ENCODE measurements at regions not wholly inside any gene's neighbourhood (a gene's known extent, or its start where the extent isn't known, plus 50 kb on each side); places are given as distances from the start of the nearest gene placed in this dataset.

- no peaks in the 10 kb centered on the region for H3K36me3 ChIP-seq
- H3K27ac ChIP-seq (replicated peaks in 1 of 4), result no peak overlapping the region
- TF ChIP-seq EP300 (IDR thresholded peaks at IDR 0.05) (no peak), POLR2A (IDR thresholded peaks at IDR 0.05; ENCODE audit: low read depth) (no peak)
- H3K4me1 ChIP-seq, result no peaks in the 10 kb centered on the region
- H3K27me3 ChIP-seq, result peaks cover 0 to 8% (median 0%) of the 10 kb centered on the region in 4 donors
- no peak overlapping the region for H3K4me3 ChIP-seq
- no peaks in the 10 kb centered on the region for H3K9me3 ChIP-seq
- intact Hi-C loops (cut with DNase I), result no loop called here
- 52% methylated on average over 10 of the region's 13 CpGs for WGBS
- DNase-seq (ENCODE audit: extremely low spot score), result no peak
These were observed 54.6 kb downstream of the ABCC12 start for GRCh38 chr16:48101069-48101674.

- H3K9me3 ChIP-seq, result no peaks in the 10 kb centered on the region
- H3K27me3 ChIP-seq, result no peaks in the 10 kb centered on the region
- no peak for DNase-seq (ENCODE audit: extremely low spot score)
- TF ChIP-seq EP300 (IDR thresholded peaks at IDR 0.05), result no peak
- no peak for TF ChIP-seq POLR2AphosphoS5 (IDR thresholded peaks at IDR 0.05)
- TF ChIP-seq POLR2A (IDR thresholded peaks at IDR 0.05; ENCODE audit: low read depth), result no peak
- TF ChIP-seq CTCF (IDR thresholded peaks at IDR 0.05), result no peak
- no peaks in the 10 kb centered on the region for H3K4me1 ChIP-seq
- no peak overlapping the region for H3K27ac ChIP-seq (replicated peaks in 1 of 4)
- 91% methylated on average over 5 of the region's 5 CpGs for WGBS
- intact Hi-C loops (cut with DNase I), result no loop called here
- H3K4me3 ChIP-seq, result no peak overlapping the region
- no peaks in the 10 kb centered on the region for H3K36me3 ChIP-seq
These were observed 56.3 kb downstream of the ABCC12 start for GRCh38 chr16:48099455-48099854.

GRCh38 chr16:48098472-48098871 is 57.3 kb downstream of the ABCC12 start:
- Histone ChIP-seq H3K27me3 (peaks cover 0 to 5% (median 0%) of the 10 kb centered on the region in 4 donors), H3K4me1 (no peaks in the 10 kb centered on the region), H3K36me3 (no peaks in the 10 kb centered on the region), H3K9me3 (no peaks in the 10 kb centered on the region), H3K4me3 (no peak overlapping the region), H3K27ac (replicated peaks in 1 of 4) (no peak overlapping the region)
- intact Hi-C loops (cut with DNase I), result no loop called here
- TF ChIP-seq CTCF (IDR thresholded peaks at IDR 0.05) (no peak), POLR2AphosphoS5 (IDR thresholded peaks at IDR 0.05) (no peak), POLR2A (IDR thresholded peaks at IDR 0.05; ENCODE audit: low read depth) (no peak), EP300 (IDR thresholded peaks at IDR 0.05) (no peak)
- WGBS, result 68% methylated on average over 2 of the region's 2 CpGs
- DNase-seq (ENCODE audit: extremely low spot score), result no peak

GRCh38 chr16:48091117-48091516 is 64.7 kb downstream of the ABCC12 start:
- TF ChIP-seq CTCF (IDR thresholded peaks at IDR 0.05) (no peak), EP300 (IDR thresholded peaks at IDR 0.05) (no peak), POLR2A (IDR thresholded peaks at IDR 0.05; ENCODE audit: low read depth) (no peak), POLR2AphosphoS5 (IDR thresholded peaks at IDR 0.05) (no peak)
- no peak for DNase-seq (ENCODE audit: extremely low spot score)
- peaks cover 0 to 18% (median 0%) of the 10 kb centered on the region in 4 donors for H3K27me3 ChIP-seq
- peaks cover 0 to 13% (median 0%) of the 10 kb centered on the region in 4 donors for H3K4me1 ChIP-seq
- no peaks in the 10 kb centered on the region for H3K36me3 ChIP-seq
- intact Hi-C loops (cut with DNase I), result no loop called here
- H3K27ac ChIP-seq (replicated peaks in 1 of 4), result no peak overlapping the region
- WGBS, result 67% methylated on average over 14 of the region's 14 CpGs
- H3K4me3 ChIP-seq, result no peak overlapping the region
- H3K9me3 ChIP-seq, result no peaks in the 10 kb centered on the region

GRCh38 chr16:48089053-48089792 is 66.6 kb downstream of the ABCC12 start:
- intact Hi-C loops (cut with DNase I), result no loop called here
- peaks cover 0 to 13% (median 0%) of the 10 kb centered on the region in 4 donors for H3K4me1 ChIP-seq
- WGBS, result 63% methylated on average over 4 of the region's 4 CpGs

More at GRCh38 chr16:48089053-48089792, 66.6 kb downstream of the ABCC12 start:
- no peak overlapping the region for H3K27ac ChIP-seq (replicated peaks in 1 of 4)
- H3K4me3 ChIP-seq, result no peak overlapping the region
- H3K27me3 ChIP-seq, result peaks cover 0 to 27% (median 0%) of the 10 kb centered on the region in 4 donors
- H3K36me3 ChIP-seq, result no peaks in the 10 kb centered on the region
- H3K9me3 ChIP-seq, result no peaks in the 10 kb centered on the region
- DNase-seq (ENCODE audit: extremely low spot score), result no peak
- TF ChIP-seq POLR2AphosphoS5 (IDR thresholded peaks at IDR 0.05), result no peak

Data from esophagus muscularis mucosa (tissue), 4 donors.